Trophoblast cell (in vitro differentiated cells and primary cell): ENCODE measurements at regions not wholly inside any gene's neighbourhood (a gene's known extent, or its start where the extent isn't known, plus 50 kb on each side); places are given as distances from the start of the nearest gene placed in this dataset.

Experiments
- DNase-seq, 2 donors: peaks; one replicate each; pipeline ENCODE4 v3.0.0-alpha.2; 2016
- H2AFZ ChIP-seq: 2 replicates; pipeline ENCODE4 v1.6.1; 2013; ENCODE audit warnings: low read length, moderate library complexity, mild to moderate bottlenecking; ENCODE audit not compliant: insufficient read depth, poor library complexity
- H2AK5ac ChIP-seq: 2 replicates; pipeline ENCODE4 v1.6.1; 2013; ENCODE audit warnings: mild to moderate bottlenecking, low read length
- H2BK120ac ChIP-seq: 2 replicates; pipeline ENCODE4 v1.6.1; 2013; ENCODE audit warnings: low read length, mild to moderate bottlenecking, moderate library complexity; ENCODE audit not compliant: insufficient read depth, poor library complexity
- H2BK12ac ChIP-seq: 2 replicates; pipeline ENCODE4 v1.6.1; 2013; ENCODE audit warnings: mild to moderate bottlenecking, low read length, moderate library complexity
- H2BK5ac ChIP-seq: 2 replicates; pipeline ENCODE4 v1.6.1; 2013; ENCODE audit warnings: low read length, low read depth, moderate library complexity, mild to moderate bottlenecking; ENCODE audit not compliant: poor library complexity
- H3K14ac ChIP-seq: 2 replicates; pipeline ENCODE4 v1.6.1; 2013; ENCODE audit warnings: mild to moderate bottlenecking, low read length
- H3K18ac ChIP-seq: 2 replicates; pipeline ENCODE4 v1.6.1; 2013; ENCODE audit warnings: mild to moderate bottlenecking, low read length
- H3K23ac ChIP-seq: 2 replicates; pipeline ENCODE4 v1.6.1; 2013; ENCODE audit warnings: low read length
- H3K27ac ChIP-seq: 2 replicates; pipeline ENCODE4 v1.5.1; 2013; ENCODE audit warnings: low read depth, mild to moderate bottlenecking, inconsistent platforms, low read length, moderate library complexity
- H3K27me3 ChIP-seq: 2 replicates; pipeline ENCODE4 v1.6.1; 2013; ENCODE audit warnings: inconsistent platforms, mild to moderate bottlenecking, low read length, moderate library complexity; ENCODE audit not compliant: insufficient read depth
- H3K36me3 ChIP-seq, 2 experiments: 1 replicate in 1 of 2; 2 replicates in 1 of 2; pipeline ENCODE4 v1.6.1; 2013; ENCODE audit warnings: low read length in 2 of 2, mild to moderate bottlenecking in 2 of 2, moderate library complexity in 1 of 2; ENCODE audit not compliant: insufficient read depth in 2 of 2, control insufficient read depth in 1 of 2
- H3K4ac ChIP-seq: 2 replicates; pipeline ENCODE4 v1.6.1; 2013; ENCODE audit warnings: low read depth, mild to moderate bottlenecking, low read length, moderate library complexity
- H3K4me1 ChIP-seq, 2 experiments: 1 replicate in 1 of 2; 2 replicates in 1 of 2; pipeline ENCODE4 v1.6.1; 2013; ENCODE audit warnings: low read length in 2 of 2, mild to moderate bottlenecking in 2 of 2, moderate library complexity in 1 of 2; ENCODE audit not compliant: insufficient read depth in 2 of 2, control insufficient read depth in 1 of 2
- H3K4me2 ChIP-seq: 2 replicates; pipeline ENCODE4 v1.6.1; 2013; ENCODE audit warnings: inconsistent platforms, mild to moderate bottlenecking, low read length, moderate library complexity
- H3K4me3 ChIP-seq: 2 replicates; pipeline ENCODE4 v1.5.1; 2013; ENCODE audit warnings: mild to moderate bottlenecking, low read depth, low read length, inconsistent platforms
- H3K79me1 ChIP-seq: one replicate; pipeline ENCODE4 v1.6.1; 2013; ENCODE audit warnings: low read length
- H3K79me2 ChIP-seq: 2 replicates; pipeline ENCODE4 v1.6.1; 2013; ENCODE audit warnings: low read length, mild to moderate bottlenecking; ENCODE audit not compliant: control insufficient read depth, insufficient read depth, poor library complexity
- H3K9ac ChIP-seq: 2 replicates; pipeline ENCODE4 v1.6.1; 2013; ENCODE audit warnings: mild to moderate bottlenecking, low read length
- H3K9me3 ChIP-seq: 2 replicates; pipeline ENCODE4 v1.6.1; 2013; ENCODE audit warnings: low read depth, mild to moderate bottlenecking, control low read depth, inconsistent platforms, low read length; ENCODE audit not compliant: insufficient read depth
- H4K12ac ChIP-seq: 2 replicates; pipeline ENCODE4 v1.6.1; 2013; ENCODE audit warnings: low read depth, mild to moderate bottlenecking, low read length, moderate library complexity
- H4K8ac ChIP-seq: 2 replicates; pipeline ENCODE4 v1.6.1; 2013; ENCODE audit warnings: low read depth, mild to moderate bottlenecking, low read length, moderate library complexity
- H4K91ac ChIP-seq: one replicate; pipeline ENCODE4 v1.6.1; 2013; ENCODE audit warnings: low read depth, mild to moderate bottlenecking, low read length, moderate library complexity
- WGBS: extraction: QIAGEN DNeasy Blood & Tissue Kit; methylation state at CpG from one replicate; pipeline ENCODE4 v1.1.7; 2013; ENCODE audit warnings: missing lambda C conversion rate; ENCODE audit not compliant: insufficient read length, insufficient coverage; ENCODE audit errors: extremely low coverage; 5-methylcytosine and 5-hydroxymethylcytosine counted together

DNA sequence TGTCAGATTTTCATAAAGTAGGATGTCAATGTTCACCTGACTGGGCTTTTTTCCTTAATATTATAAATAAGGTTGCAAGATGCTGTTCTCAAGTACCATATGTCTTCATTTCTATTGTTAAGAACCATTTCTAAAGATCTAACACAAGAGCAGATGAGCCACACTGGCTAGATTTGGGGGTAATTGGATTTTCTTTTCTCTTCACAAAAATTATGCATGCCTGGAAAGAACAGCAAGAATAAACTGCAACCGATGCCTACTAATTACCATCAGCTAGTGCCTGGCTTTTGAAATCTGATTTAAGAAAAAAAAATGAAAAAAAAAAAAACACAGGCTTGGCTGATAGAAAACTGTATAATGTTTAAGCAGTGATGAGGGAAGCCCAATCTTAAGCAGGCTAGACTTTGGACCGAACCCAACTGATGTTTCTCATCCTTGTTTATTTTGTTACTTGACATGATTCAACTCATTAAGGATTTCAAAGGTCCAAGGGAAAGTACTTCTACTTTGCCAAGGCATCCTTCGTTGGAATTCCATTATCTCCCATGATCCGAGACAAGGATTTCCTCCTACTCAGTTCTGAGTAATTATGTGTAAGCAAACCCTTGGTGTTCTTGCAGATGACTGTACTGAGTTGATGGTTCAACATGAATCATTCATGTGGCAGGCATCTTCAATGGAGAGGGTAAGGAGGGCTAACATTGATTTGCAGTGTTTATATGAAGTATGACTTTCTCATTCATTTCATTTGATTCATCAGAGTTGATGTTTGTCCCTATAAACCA, 300.5 kb downstream of the SPRY2 start:
- H2BK120ac ChIP-seq, result no peak overlapping the region
- no peak overlapping the region for H2BK12ac ChIP-seq

DNA sequence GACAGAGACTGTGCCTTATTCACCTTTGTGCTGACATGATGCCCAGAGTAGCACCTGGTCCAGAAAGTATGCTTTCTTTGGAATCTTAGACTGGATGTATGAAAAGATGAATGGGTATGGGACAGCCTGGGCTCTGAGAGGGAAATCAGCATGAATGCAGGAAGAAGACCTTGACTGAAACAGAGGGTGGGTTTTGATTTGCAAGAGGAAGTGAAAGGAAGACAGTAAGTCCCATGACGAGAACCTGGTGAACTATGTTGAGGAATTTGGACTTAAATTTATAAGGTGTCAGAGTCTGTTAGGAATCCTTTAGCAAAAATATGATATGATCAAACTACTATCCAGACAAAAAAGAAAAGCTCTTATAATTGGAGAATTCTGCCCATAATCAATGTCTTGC, 301.9 kb downstream of the SPRY2 start:
- H2AFZ ChIP-seq, result no peak overlapping the region
- H3K27me3 ChIP-seq, result no peaks in the 10 kb centered on the region
- no peak overlapping the region for H3K9ac ChIP-seq
- no peak overlapping the region for H3K4ac ChIP-seq
- H3K27ac ChIP-seq, result no peak overlapping the region
- no peak overlapping the region for H2BK5ac ChIP-seq
- no peak for DNase-seq
- no peak overlapping the region for H4K91ac ChIP-seq
- no peak overlapping the region for H3K14ac ChIP-seq
- no CpG with 5 or more reads among the region's 1 CpG for WGBS
- no peaks in the 10 kb centered on the region for H3K4me1 ChIP-seq
- no peak overlapping the region for H3K4me2 ChIP-seq
- no peaks in the 10 kb centered on the region for H3K79me1 ChIP-seq
- no peak overlapping the region for H3K18ac ChIP-seq
- no peak overlapping the region for H2AK5ac ChIP-seq
- H2BK120ac ChIP-seq, result no peak overlapping the region
- no peaks in the 10 kb centered on the region for H3K36me3 ChIP-seq
- H3K9me3 ChIP-seq, result no peaks in the 10 kb centered on the region
- no peaks in the 10 kb centered on the region for H3K79me2 ChIP-seq
- no peak overlapping the region for H4K12ac ChIP-seq
- no peak overlapping the region for H2BK12ac ChIP-seq
- no peak overlapping the region for H3K4me3 ChIP-seq
- no peak overlapping the region for H3K23ac ChIP-seq
- no peak overlapping the region for H4K8ac ChIP-seq

More for the DNA sequence above, 300.5 kb downstream of the SPRY2 start:
- no peak overlapping the region for H3K23ac ChIP-seq
- no peak overlapping the region for H3K9ac ChIP-seq
- H3K79me1 ChIP-seq, result no peaks in the 10 kb centered on the region
- no peak overlapping the region for H3K27ac ChIP-seq
- no peak overlapping the region for H3K4me3 ChIP-seq
- H3K14ac ChIP-seq, result no peak overlapping the region
- peak in 1 of 2 donors; percentile 27 for DNase-seq
- no peaks in the 10 kb centered on the region for H3K79me2 ChIP-seq
- no peaks in the 10 kb centered on the region for H3K36me3 ChIP-seq
- H3K4ac ChIP-seq, result no peak overlapping the region
- no peak overlapping the region for H2BK5ac ChIP-seq
- H3K18ac ChIP-seq, result no peak overlapping the region
- no CpG with 5 or more reads among the region's 4 CpGs for WGBS
- no peak overlapping the region for H3K4me2 ChIP-seq
- H4K91ac ChIP-seq, result no peak overlapping the region
- no peak overlapping the region for H4K12ac ChIP-seq
- no peak overlapping the region for H4K8ac ChIP-seq
- no peaks in the 10 kb centered on the region for H3K27me3 ChIP-seq
- H3K9me3 ChIP-seq, result no peaks in the 10 kb centered on the region
- no peaks in the 10 kb centered on the region for H3K4me1 ChIP-seq
- H2AK5ac ChIP-seq, result no peak overlapping the region
- H2AFZ ChIP-seq, result no peak overlapping the region

DNA sequence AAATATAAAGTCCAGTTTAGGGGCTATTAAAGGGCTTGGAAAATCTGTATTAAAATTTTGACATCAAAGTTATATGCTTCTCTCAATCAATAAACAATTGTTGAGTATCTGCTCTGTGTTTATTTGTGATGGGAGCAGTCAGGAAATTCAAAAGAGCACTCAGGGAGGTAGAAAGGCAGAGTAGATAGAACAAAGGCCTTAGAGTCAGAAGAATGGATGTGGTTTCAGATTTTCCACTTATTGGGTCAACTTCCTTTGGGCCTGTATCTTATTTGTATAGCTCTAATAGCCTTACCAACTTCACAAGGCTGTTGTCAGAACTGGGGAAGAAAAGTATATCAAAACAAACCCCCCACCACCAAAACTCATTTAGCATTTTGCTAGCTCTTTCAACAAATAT, 302.6 kb downstream of the SPRY2 start:
- Histone ChIP-seq H3K23ac (no peak overlapping the region), H4K91ac (no peak overlapping the region), H3K27me3 (no peaks in the 10 kb centered on the region), H3K4me2 (no peak overlapping the region), H2BK5ac (no peak overlapping the region), H3K4me1 (no peaks in the 10 kb centered on the region), H3K79me2 (no peaks in the 10 kb centered on the region), H3K18ac (no peak overlapping the region), H4K8ac (no peak overlapping the region), H2AK5ac (no peak overlapping the region), H2BK12ac (no peak overlapping the region), H2AFZ (no peak overlapping the region), H3K14ac (no peak overlapping the region), H2BK120ac (no peak overlapping the region), H3K4ac (no peak overlapping the region), H4K12ac (no peak overlapping the region), H3K4me3 (no peak overlapping the region), H3K36me3 (no peaks in the 10 kb centered on the region), H3K27ac (no peak overlapping the region), H3K79me1 (no peaks in the 10 kb centered on the region), H3K9ac (no peak overlapping the region), H3K9me3 (no peaks in the 10 kb centered on the region)
- no peak for DNase-seq

GRCh38 chr13:80037505-80037888, 303.4 kb downstream of the SPRY2 start:
- no peak overlapping the region for H4K12ac ChIP-seq
- H3K79me1 ChIP-seq, result no peaks in the 10 kb centered on the region
- H3K18ac ChIP-seq, result no peak overlapping the region
- H3K79me2 ChIP-seq, result no peaks in the 10 kb centered on the region
- no peak overlapping the region for H3K23ac ChIP-seq
- no peaks in the 10 kb centered on the region for H3K27me3 ChIP-seq
- H4K91ac ChIP-seq, result no peak overlapping the region
- WGBS, result no CpG with 5 or more reads among the region's 2 CpGs
- no peak overlapping the region for H3K4me2 ChIP-seq
- no peaks in the 10 kb centered on the region for H3K9me3 ChIP-seq
- no peak overlapping the region for H2BK5ac ChIP-seq
- H3K9ac ChIP-seq, result no peak overlapping the region
- no peak overlapping the region for H4K8ac ChIP-seq
- no peak overlapping the region for H3K14ac ChIP-seq
- H3K27ac ChIP-seq, result no peak overlapping the region
- H2AK5ac ChIP-seq, result no peak overlapping the region
- H2AFZ ChIP-seq, result no peak overlapping the region
- DNase-seq, result peak in 1 of 2 donors; percentile 16
- no peak overlapping the region for H3K4ac ChIP-seq
- H2BK120ac ChIP-seq, result no peak overlapping the region
- no peak overlapping the region for H3K4me3 ChIP-seq
- no peaks in the 10 kb centered on the region for H3K36me3 ChIP-seq
- no peaks in the 10 kb centered on the region for H3K4me1 ChIP-seq
- no peak overlapping the region for H2BK12ac ChIP-seq
